K562 (cell line): ENCODE measurements at regions not wholly inside any gene's neighbourhood (a gene's known extent, or its start where the extent isn't known, plus 50 kb on each side); places are given as distances from the start of the nearest gene placed in this dataset.

Experiments
- ATAC-seq: fragments of 200-7000 bp; cut with Tn5 transposase; 3 replicates; pipeline ENCODE4 v1.9.1; 2020; ENCODE audit warnings: moderate library complexity
- BruUV-seq: library from RNA; stranded (reverse); fragments of 400-500 nt; replicated peaks from 2 replicates; lab custom pipeline; 2021; lab: Mats Ljungman, UMichigan
- CTCF ChIA-PET: fragments of 300-600 bp; formaldehyde crosslinking; extraction: SDS; loops from one replicate; lab custom pipeline; 2021; ENCODE audit warnings: low intra/inter-chr PET ratio; lab: Yijun Ruan, JAX
- POLR2A ChIA-PET: fragments of 300-600, 350-650 bp; sonication (Branson Sonifier 250); formaldehyde crosslinking; extraction: SDS; loops from one replicate; lab custom pipeline; 2021; ENCODE audit warnings: antibody characterized with exemption, inconsistent platforms; lab: Yijun Ruan, JAX
- DNase-seq, 4 experiments: peaks; one replicate each; pipeline versions ENCODE4 v3.0.0 to v3.0.0-alpha.2; 2011 to 2018; ENCODE audit warnings: low spot score in 3 of 4, mixed read lengths in 3 of 4; ENCODE audit errors: extremely low read depth in 1 of 4
- FAIRE-seq: peaks from 2 replicates; lab custom pipeline; 2011; peaks lifted over from hg19 to GRCh38; lab: Jason Lieb, UNC
- H2AFZ ChIP-seq: 2 replicates; pipeline ENCODE4 v1.6.0; 2011; ENCODE audit warnings: low read depth, low read length, control low read depth, inconsistent platforms
- H3K27ac ChIP-seq: fragments of 200-600 bp; 3 replicates; pipeline ENCODE4 v1.8.0; 2011; ENCODE audit warnings: low read depth, mild to moderate bottlenecking, control low read depth, inconsistent platforms, low read length, moderate library complexity, mixed read lengths; ENCODE audit errors: extremely low read depth
- H3K27me3 ChIP-seq, 2 experiments: fragments of 300-600 bp in 1 of 2; 2 replicates in 1 of 2; 3 replicates in 1 of 2; pipeline versions ENCODE4 v1.6.0 to v1.8.0; 2011; ENCODE audit warnings: inconsistent platforms in 2 of 2, low read length in 2 of 2, mild to moderate bottlenecking in 1 of 2, mixed read lengths in 1 of 2, moderate library complexity in 1 of 2; ENCODE audit not compliant: control insufficient read depth in 2 of 2, insufficient read depth in 2 of 2
- H3K36me3 ChIP-seq: fragments of 300-600 bp; 3 replicates; pipeline ENCODE4 v1.8.0; 2011; ENCODE audit warnings: mild to moderate bottlenecking, low read length, inconsistent platforms; ENCODE audit not compliant: control insufficient read depth, insufficient read depth
- H3K4me1 ChIP-seq, 2 experiments: fragments of 200-600 bp in 1 of 2; replicated peaks in 1 of 2; 2 replicates in 1 of 2; 3 replicates in 1 of 2; pipeline versions ENCODE4 v1.5.1 to v1.8.0; 2011; ENCODE audit warnings: inconsistent platforms in 2 of 2, low read length in 2 of 2, mild to moderate bottlenecking in 1 of 2, mixed read lengths in 1 of 2, moderate library complexity in 1 of 2; ENCODE audit not compliant: control insufficient read depth in 2 of 2, insufficient read depth in 2 of 2
- H3K4me2 ChIP-seq: 2 replicates; pipeline ENCODE4 v1.6.1; 2011; ENCODE audit warnings: low read length, control low read depth, inconsistent platforms, mixed read lengths; ENCODE audit not compliant: insufficient read depth
- H3K4me3 ChIP-seq: fragments of 200-600 bp; sonication (generic), shearing (Covaris generic); 2 replicates; pipeline ENCODE4 v1.5.1; 2016; ENCODE audit warnings: control low read depth, inconsistent platforms
- H3K79me2 ChIP-seq: fragments of 200-600 bp; 3 replicates; pipeline ENCODE4 v1.8.0; 2011; ENCODE audit warnings: low read length, inconsistent platforms; ENCODE audit not compliant: control insufficient read depth, insufficient read depth
- H3K9ac ChIP-seq, 2 experiments: 2 replicates each; pipeline versions ENCODE4 v1.6.0 to v1.6.1; 2011; ENCODE audit warnings: low read depth in 2 of 2, low read length in 2 of 2, control low read depth in 1 of 2, inconsistent platforms in 1 of 2, mild to moderate bottlenecking in 1 of 2, mixed read lengths in 1 of 2; ENCODE audit not compliant: insufficient read depth in 1 of 2
- H3K9me1 ChIP-seq: one replicate; pipeline ENCODE4 v1.6.0; 2011; ENCODE audit warnings: inconsistent platforms, mild to moderate bottlenecking, low read length, moderate library complexity; ENCODE audit not compliant: control insufficient read depth, insufficient read depth
- H3K9me3 ChIP-seq: replicated peaks from 2 replicates; pipeline ENCODE4 v1.5.1; 2011; ENCODE audit warnings: low read depth, low read length, inconsistent platforms; ENCODE audit not compliant: control insufficient read depth, insufficient read depth
- H4K20me1 ChIP-seq: replicated peaks from 2 replicates; pipeline ENCODE4 v1.6.1; 2011; ENCODE audit warnings: low read length, inconsistent platforms, mixed read lengths; ENCODE audit not compliant: control insufficient read depth, insufficient read depth
- BHLHE40 ChIP-seq: IDR thresholded peaks from 2 replicates; pipeline ENCODE4 v1.6.1; 2011; ENCODE audit warnings: low read length, improper control_type of control experiment
- MTA2 ChIP-seq: fragments of 450-650 bp; IDR thresholded peaks from 2 replicates; pipeline ENCODE4 v1.6.1; 2016; ENCODE audit warnings: low read depth
- NCOA4 ChIP-seq: fragments of 450-650 bp; IDR thresholded peaks from 2 replicates; pipeline ENCODE4 v1.6.1; 2018; ENCODE audit warnings: mild to moderate bottlenecking; ENCODE audit not compliant: partially characterized antibody
- NR4A1 ChIP-seq, 2 experiments: fragments of 250-450 bp in 1 of 2; fragments of 450-650 bp in 1 of 2; sonication (Bioruptor Pico) in 1 of 2; IDR thresholded peaks; 2 replicates each; pipeline versions ENCODE4 v1.4.0 to v1.6.1; 2016 to 2020; ENCODE audit warnings: mild to moderate bottlenecking in 2 of 2, missing compliant biosample characterization in 1 of 2, missing genetic modification characterization in 1 of 2, moderate library complexity in 1 of 2
- STAG1 ChIP-seq: sonication (generic); formaldehyde crosslinking; IDR thresholded peaks from 2 replicates; pipeline ENCODE4 v1.5.0; 2020; ENCODE audit warnings: missing genetic modification reagents, borderline replicate concordance
- ZNF507 ChIP-seq: conservative IDR thresholded peaks from 2 replicates; pipeline ENCODE4 v1.6.1; 2017; ENCODE audit warnings: missing genetic modification characterization, missing compliant biosample characterization
- ZNF655 ChIP-seq: fragments of 250-450 bp; sonication (Bioruptor Pico); IDR thresholded peaks from 2 replicates; pipeline ENCODE4 v1.5.0; 2021
- ZNF77 ChIP-seq: fragments of 250-450 bp; sonication (Bioruptor Pico); IDR thresholded peaks from 2 replicates; pipeline ENCODE4 v1.5.0; 2020
- whole genome bisulfite sequencing: fragments of 100-300 bp; shearing (Covaris generic); methylation state at CpG from one replicate; pipeline ENCODE4 v1.1.6; 2016; ENCODE audit warnings: low coverage, mixed read lengths; ENCODE audit not compliant: insufficient coverage; ENCODE audit errors: missing lambda C conversion rate; 5-methylcytosine and 5-hydroxymethylcytosine counted together
- in situ Hi-C: fragments of 300-500 bp; cut with MboI; formaldehyde crosslinking; loops from 4 replicates; pipeline ENCODE4 v1.15.0; 2018; ENCODE audit warnings: inconsistent platforms, mixed read lengths
- intact Hi-C: fragments of 100-400 bp; cut with micrococcal nuclease; formaldehyde crosslinking; loops from 2 replicates; pipeline ENCODE4 v1.14.2; 2022

DNA sequence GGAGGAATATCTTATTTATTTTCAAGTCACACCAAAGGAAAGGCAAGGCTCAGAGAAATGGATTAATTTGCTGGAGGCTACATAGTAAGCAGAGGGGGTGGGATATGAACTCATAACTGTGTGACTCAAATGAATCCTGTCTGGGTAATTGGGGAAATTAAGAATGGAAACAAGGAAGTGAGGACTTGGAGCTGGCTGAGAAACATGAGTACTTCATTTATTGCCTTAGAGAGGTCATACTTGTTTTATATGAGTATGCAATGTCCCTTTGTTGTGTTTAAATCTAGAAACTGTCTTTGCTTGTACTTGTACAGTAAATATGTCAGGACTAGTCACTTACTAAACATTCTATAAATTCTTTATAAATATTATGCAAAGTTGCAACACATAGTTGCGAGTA, 2166.7 kb upstream of the PIK3C3 start:
- in situ Hi-C loops: no loop called here
- H3K27me3 ChIP-seq: no peaks in the 10 kb centered on the region
- ATAC-seq: no peak

More for the DNA sequence above, 2166.7 kb upstream of the PIK3C3 start:
- H2AFZ ChIP-seq: no peak overlapping the region
- FAIRE-seq: no peak
- no peak for DNase-seq
- no peak for TF ChIP-seq NCOA4
- TF ChIP-seq BHLHE40: no peak
- TF ChIP-seq STAG1 (CRISPR knock-in tag): no peak
- TF ChIP-seq ZNF77: no peak
- no peak for TF ChIP-seq NR4A1 (CRISPR knock-in tag; IDR thresholded peaks at IDR 0.05)
- no peak for TF ChIP-seq NR4A1 (tag; IDR thresholded peaks at IDR 0.05)
- TF ChIP-seq ZNF655 (CRISPR knock-in tag): no peak
- no peak for TF ChIP-seq ZNF507
- TF ChIP-seq MTA2: no peak
- no peaks in the 10 kb centered on the region for H3K9me3 ChIP-seq
- intact Hi-C loops: no loop called here
- H3K4me3 ChIP-seq: no peak overlapping the region
- ChIA-PET POLR2A (no interaction called here), CTCF (no interaction called here)
- no peak overlapping the region for H3K27ac ChIP-seq
- H3K79me2 ChIP-seq: no peaks in the 10 kb centered on the region
- H3K4me2 ChIP-seq: no peak overlapping the region
- no TSS peak for BruUV-seq
- H3K4me1 ChIP-seq: no peaks in the 10 kb centered on the region
- H3K9ac ChIP-seq: no peak overlapping the region
- no peaks in the 10 kb centered on the region for H3K9me1 ChIP-seq
- H3K36me3 ChIP-seq: no peaks in the 10 kb centered on the region
- 6% methylated on average over 1 of the region's 1 CpG for WGBS
- no peaks in the 10 kb centered on the region for H4K20me1 ChIP-seq
